ENCODE measurements at regions not wholly inside any gene's neighbourhood (a gene's known extent, or its start where the extent isn't known, plus 50 kb on each side); places are given as distances from the start of the nearest gene placed in this dataset.

DNA sequence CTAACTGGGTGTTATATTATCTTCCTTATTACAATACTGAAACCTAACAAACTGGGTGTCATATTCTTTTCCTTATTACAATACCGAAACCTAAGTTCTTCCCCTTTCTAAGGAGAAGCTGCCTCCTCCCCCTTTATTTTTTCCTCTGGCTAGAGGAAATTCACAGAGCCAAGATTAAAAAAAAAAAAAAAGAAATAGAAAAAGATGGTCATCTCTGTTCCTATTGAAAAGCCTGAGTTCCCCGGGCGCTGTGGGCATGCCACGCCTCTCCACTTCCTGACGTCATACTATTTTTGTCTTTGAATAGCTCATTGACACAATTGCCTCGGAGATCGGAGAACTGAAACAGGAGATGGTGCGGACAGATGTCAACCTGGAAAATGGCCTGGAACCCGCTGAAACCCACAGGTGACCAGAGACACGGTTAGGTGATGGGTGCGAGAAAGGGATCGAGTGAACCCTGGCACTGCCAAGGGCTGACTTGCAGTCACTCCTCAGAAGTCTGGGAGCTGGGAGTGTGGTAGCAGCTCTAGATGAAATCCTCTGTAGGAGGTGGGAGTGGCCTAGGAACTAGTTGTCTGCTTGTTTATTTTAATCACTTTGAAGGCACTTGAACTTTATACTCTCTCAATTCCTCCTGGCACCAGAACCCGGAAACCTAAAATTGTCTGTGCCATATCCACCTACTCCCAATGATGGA lies 82.2 kb upstream of the NAA20 start:
- TF ChIP-seq EZH2 (IDR thresholded peaks at IDR 0.05; ENCODE audit: low read depth, unreplicated experiment) (no peak), CTCF (conservative IDR thresholded peaks at IDR 0.05; ENCODE audit: low read depth in 2 of 2) (no peak), CREB1 (CRISPR knock-in tag; IDR thresholded peaks at IDR 0.05; ENCODE audit: low read depth) (no peak), ZNF114 (CRISPR knock-in tag; IDR thresholded peaks at IDR 0.05) (no peak), EZH2phosphoT487 (IDR thresholded peaks at IDR 0.05; ENCODE audit: unreplicated experiment) (no peak), POLR2AphosphoS5 (IDR thresholded peaks at IDR 0.05; ENCODE audit: low read depth) (no peak), REST (IDR thresholded peaks at IDR 0.05; ENCODE audit: unreplicated experiment) (no peak), STAT1 (IDR thresholded peaks at IDR 0.05; ENCODE audit: unreplicated experiment) (no peak), ZNF462 (CRISPR knock-in tag; IDR thresholded peaks at IDR 0.05) (no peak), JUNB (IDR thresholded peaks at IDR 0.05; ENCODE audit: unreplicated experiment) (no peak)

Measured in GM23338 (cell line).